ENCODE measurements at regions not wholly inside any gene's neighbourhood (a gene's known extent, or its start where the extent isn't known, plus 50 kb on each side); places are given as distances from the start of the nearest gene placed in this dataset.

DNA sequence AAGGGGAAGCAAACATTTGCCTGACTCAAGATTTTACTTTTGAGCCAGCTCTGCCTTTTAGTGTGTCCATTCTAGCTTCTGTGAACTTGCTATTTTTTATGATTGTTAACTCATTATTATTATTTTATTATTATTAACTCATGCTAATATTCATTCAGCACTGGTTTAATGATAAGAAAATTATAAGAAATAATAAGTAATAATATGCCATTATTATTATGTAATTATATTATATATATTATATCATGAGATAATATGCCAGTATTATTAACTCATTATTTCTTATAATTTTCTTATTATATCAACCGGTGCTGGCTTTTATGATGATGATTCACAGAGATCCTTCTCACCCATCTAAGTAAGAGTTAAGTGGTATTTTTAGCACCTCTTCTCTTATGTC, 79.3 kb upstream of the NPVF start:
- peaks cover 6% of the 10 kb centered on the region for H3K4me1 ChIP-seq (ENCODE audit: insufficient read depth, insufficient read length)
- DNase-seq (ENCODE audit: low read depth, low spot score): no peak
- no peak overlapping the region for H3K9ac ChIP-seq (ENCODE audit: insufficient read length, low read depth)
- H3K36me3 ChIP-seq (ENCODE audit: insufficient read depth, insufficient read length, low read length): no peaks in the 10 kb centered on the region
- TF ChIP-seq SUZ12 (IDR thresholded peaks at IDR 0.05; ENCODE audit: extremely low read depth, insufficient read depth, insufficient read length): no peak
- no peak for TF ChIP-seq YY1 (IDR thresholded peaks at IDR 0.05; ENCODE audit: insufficient read depth, insufficient read length)
- TF ChIP-seq ZNF274 (IDR thresholded peaks at IDR 0.05; ENCODE audit: low read depth, low read length): no peak
- H3K4me3 ChIP-seq (ENCODE audit: insufficient read length, low read depth): no peak overlapping the region
- H3K9me3 ChIP-seq (ENCODE audit: insufficient read depth, low read length): peaks cover 9% of the 10 kb centered on the region
- H3K27me3 ChIP-seq (ENCODE audit: insufficient read depth, insufficient read length): no peaks in the 10 kb centered on the region

GRCh38 chr7:25308246-25308645, 80.0 kb upstream of the NPVF start:
- Histone ChIP-seq H3K27me3 (ENCODE audit: insufficient read depth, insufficient read length) (no peaks in the 10 kb centered on the region), H3K36me3 (ENCODE audit: insufficient read depth, insufficient read length, low read length) (no peaks in the 10 kb centered on the region), H3K4me3 (ENCODE audit: insufficient read length, low read depth) (no peak overlapping the region), H3K9me3 (ENCODE audit: insufficient read depth, low read length) (peaks cover 9% of the 10 kb centered on the region), H3K4me1 (ENCODE audit: insufficient read depth, insufficient read length) (peaks cover 6% of the 10 kb centered on the region), H3K9ac (ENCODE audit: insufficient read length, low read depth) (no peak overlapping the region)
- TF ChIP-seq ZNF274 (IDR thresholded peaks at IDR 0.05; ENCODE audit: low read depth, low read length): no peak
- TF ChIP-seq SUZ12 (IDR thresholded peaks at IDR 0.05; ENCODE audit: extremely low read depth, insufficient read depth, insufficient read length): no peak
- no peak for TF ChIP-seq YY1 (IDR thresholded peaks at IDR 0.05; ENCODE audit: insufficient read depth, insufficient read length)
- no peak for DNase-seq (ENCODE audit: low read depth, low spot score)

- H3K4me3 ChIP-seq (ENCODE audit: insufficient read length, low read depth): no peak overlapping the region
- no peak for DNase-seq (ENCODE audit: low read depth, low spot score)
Observed at GRCh38 chr7:25308906-25309705, 80.8 kb upstream of the NPVF start.

GRCh38 chr7:25310896-25311295, 82.6 kb upstream of the NPVF start:
- Histone ChIP-seq H3K9me3 (ENCODE audit: insufficient read depth, low read length) (peaks cover 9% of the 10 kb centered on the region), H3K27me3 (ENCODE audit: insufficient read depth, insufficient read length) (no peaks in the 10 kb centered on the region), H3K4me1 (ENCODE audit: insufficient read depth, insufficient read length) (no peaks in the 10 kb centered on the region), H3K9ac (ENCODE audit: insufficient read length, low read depth) (no peak overlapping the region), H3K36me3 (ENCODE audit: insufficient read depth, insufficient read length, low read length) (no peaks in the 10 kb centered on the region), H3K4me3 (ENCODE audit: insufficient read length, low read depth) (no peak overlapping the region)
- no peak for DNase-seq (ENCODE audit: low read depth, low spot score)
- TF ChIP-seq YY1 (IDR thresholded peaks at IDR 0.05; ENCODE audit: insufficient read depth, insufficient read length) (no peak), SUZ12 (IDR thresholded peaks at IDR 0.05; ENCODE audit: extremely low read depth, insufficient read depth, insufficient read length) (no peak), ZNF274 (IDR thresholded peaks at IDR 0.05; ENCODE audit: low read depth, low read length) (no peak)

More at GRCh38 chr7:25308906-25309705, 80.8 kb upstream of the NPVF start:
- Histone ChIP-seq H3K36me3 (ENCODE audit: insufficient read depth, insufficient read length, low read length) (no peaks in the 10 kb centered on the region), H3K9me3 (ENCODE audit: insufficient read depth, low read length) (peaks cover 9% of the 10 kb centered on the region), H3K4me1 (ENCODE audit: insufficient read depth, insufficient read length) (peaks cover 2% of the 10 kb centered on the region), H3K27me3 (ENCODE audit: insufficient read depth, insufficient read length) (no peaks in the 10 kb centered on the region), H3K9ac (ENCODE audit: insufficient read length, low read depth) (no peak overlapping the region)
- TF ChIP-seq SUZ12 (IDR thresholded peaks at IDR 0.05; ENCODE audit: extremely low read depth, insufficient read depth, insufficient read length): no peak

GRCh38 chr7:25311346-25311745, 83.1 kb upstream of the NPVF start:
- Histone ChIP-seq H3K27me3 (ENCODE audit: insufficient read depth, insufficient read length) (no peaks in the 10 kb centered on the region), H3K36me3 (ENCODE audit: insufficient read depth, insufficient read length, low read length) (no peaks in the 10 kb centered on the region), H3K4me3 (ENCODE audit: insufficient read length, low read depth) (no peak overlapping the region), H3K9me3 (ENCODE audit: insufficient read depth, low read length) (peaks cover 9% of the 10 kb centered on the region), H3K4me1 (ENCODE audit: insufficient read depth, insufficient read length) (no peaks in the 10 kb centered on the region), H3K9ac (ENCODE audit: insufficient read length, low read depth) (no peak overlapping the region)
- no peak for DNase-seq (ENCODE audit: low read depth, low spot score)
- no peak for TF ChIP-seq SUZ12 (IDR thresholded peaks at IDR 0.05; ENCODE audit: extremely low read depth, insufficient read depth, insufficient read length)
- TF ChIP-seq ZNF274 (IDR thresholded peaks at IDR 0.05; ENCODE audit: low read depth, low read length): no peak
- TF ChIP-seq YY1 (IDR thresholded peaks at IDR 0.05; ENCODE audit: insufficient read depth, insufficient read length): no peak

- Histone ChIP-seq H3K4me3 (ENCODE audit: insufficient read length, low read depth) (no peak overlapping the region), H3K36me3 (ENCODE audit: insufficient read depth, insufficient read length, low read length) (no peaks in the 10 kb centered on the region), H3K4me1 (ENCODE audit: insufficient read depth, insufficient read length) (no peaks in the 10 kb centered on the region), H3K27me3 (ENCODE audit: insufficient read depth, insufficient read length) (no peaks in the 10 kb centered on the region), H3K9ac (ENCODE audit: insufficient read length, low read depth) (no peak overlapping the region), H3K9me3 (ENCODE audit: insufficient read depth, low read length) (peaks cover 9% of the 10 kb centered on the region)
- DNase-seq (ENCODE audit: low read depth, low spot score): no peak
- TF ChIP-seq ZNF274 (IDR thresholded peaks at IDR 0.05; ENCODE audit: low read depth, low read length): no peak
- no peak for TF ChIP-seq YY1 (IDR thresholded peaks at IDR 0.05; ENCODE audit: insufficient read depth, insufficient read length)
- TF ChIP-seq SUZ12 (IDR thresholded peaks at IDR 0.05; ENCODE audit: extremely low read depth, insufficient read depth, insufficient read length): no peak
Observed at GRCh38 chr7:25312968-25313367, 84.7 kb upstream of the NPVF start.

- H3K4me1 ChIP-seq (ENCODE audit: insufficient read depth, insufficient read length): no peaks in the 10 kb centered on the region
- H3K36me3 ChIP-seq (ENCODE audit: insufficient read depth, insufficient read length, low read length): no peaks in the 10 kb centered on the region
- H3K9me3 ChIP-seq (ENCODE audit: insufficient read depth, low read length): peaks cover 9% of the 10 kb centered on the region
- no peak for DNase-seq (ENCODE audit: low read depth, low spot score)
- H3K9ac ChIP-seq (ENCODE audit: insufficient read length, low read depth): no peak overlapping the region
- no peaks in the 10 kb centered on the region for H3K27me3 ChIP-seq (ENCODE audit: insufficient read depth, insufficient read length)
- H3K4me3 ChIP-seq (ENCODE audit: insufficient read length, low read depth): no peak overlapping the region
- TF ChIP-seq ZNF274 (IDR thresholded peaks at IDR 0.05; ENCODE audit: low read depth, low read length) (no peak), YY1 (IDR thresholded peaks at IDR 0.05; ENCODE audit: insufficient read depth, insufficient read length) (no peak), SUZ12 (IDR thresholded peaks at IDR 0.05; ENCODE audit: extremely low read depth, insufficient read depth, insufficient read length) (no peak)
Observed at GRCh38 chr7:25313526-25313925, 85.2 kb upstream of the NPVF start.

Data from NT2/D1 (cell line).